ENCODE measurements at regions not wholly inside any gene's neighbourhood (a gene's known extent, or its start where the extent isn't known, plus 50 kb on each side); places are given as distances from the start of the nearest gene placed in this dataset.

- TF ChIP-seq CTCF (conservative IDR thresholded peaks at IDR 0.05; ENCODE audit: low read depth, low read length) = no peak
- TF ChIP-seq EZH2phosphoT487 (IDR thresholded peaks at IDR 0.05; ENCODE audit: borderline replicate concordance, low read length) = no peak
- TF ChIP-seq EZH2 (IDR thresholded peaks at IDR 0.05; ENCODE audit: low read length, unreplicated experiment) = no peak
Measured at GRCh38 chr12:92571844-92572543, 130.8 kb upstream of the PLEKHG7 start.
